A673 (cell line): ENCODE measurements at regions not wholly inside any gene's neighbourhood (a gene's known extent, or its start where the extent isn't known, plus 50 kb on each side); places are given as distances from the start of the nearest gene placed in this dataset.
A peak's percentile ranks its signal among the peaks of the same experiment; 100 is the strongest.

Experiments
- BruUV-seq: library from RNA; stranded (reverse); fragments of 400-500 nt; replicated peaks from 2 replicates; lab custom pipeline; 2021; lab: Mats Ljungman, UMichigan
- CTCF ChIA-PET: fragments of 300-600 bp; sonication (Branson Sonifier 250); formaldehyde crosslinking; loops from one replicate; lab custom pipeline; 2022; ENCODE audit warnings: antibody characterized with exemption; lab: Charles Lee
- POLR2A ChIA-PET: fragments of 300-600 bp; sonication (Branson Sonifier 250); formaldehyde crosslinking; loops from one replicate; lab custom pipeline; 2022; ENCODE audit warnings: antibody characterized with exemption; ENCODE audit not compliant: low non-redundant PET; lab: Charles Lee
- DNase-seq: peaks from one replicate; pipeline ENCODE4 v3.0.0-alpha.2; 2015; ENCODE audit warnings: low spot score
- H3K27ac ChIP-seq: fragments of 200-600 bp; sonication (generic); 2 replicates; pipeline ENCODE4 v1.5.1; 2016; ENCODE audit warnings: mixed run types, low read depth, mild to moderate bottlenecking, mixed read lengths, antibody characterized with exemption, low read length; ENCODE audit not compliant: poor library complexity, severe bottlenecking
- H3K27me3 ChIP-seq: fragments of 200-600 bp; sonication (generic); replicated peaks from 2 replicates; pipeline ENCODE4 v1.6.1; 2017; ENCODE audit warnings: mixed run types, low read depth, mild to moderate bottlenecking, mixed read lengths, antibody characterized with exemption, low read length; ENCODE audit not compliant: insufficient read depth, poor library complexity
- H3K36me3 ChIP-seq: fragments of 200-600 bp; sonication (generic); 2 replicates; pipeline ENCODE4 v1.6.1; 2016; ENCODE audit warnings: mixed run types, mild to moderate bottlenecking, mixed read lengths, antibody characterized with exemption, low read length; ENCODE audit not compliant: insufficient read depth, poor library complexity, severe bottlenecking
- H3K4me1 ChIP-seq: fragments of 200-600 bp; sonication (generic); 2 replicates; pipeline ENCODE4 v1.6.1; 2017; ENCODE audit warnings: mixed run types, mild to moderate bottlenecking, mixed read lengths, antibody characterized with exemption, low read length; ENCODE audit not compliant: insufficient read depth, poor library complexity, severe bottlenecking
- H3K4me3 ChIP-seq: fragments of 200-600 bp; sonication (generic); 2 replicates; pipeline ENCODE4 v1.5.1; 2016; ENCODE audit warnings: low read depth, mixed run types, mild to moderate bottlenecking, mixed read lengths, low read length; ENCODE audit not compliant: poor library complexity, severe bottlenecking
- H3K9me3 ChIP-seq: fragments of 200-600 bp; sonication (generic); 2 replicates; pipeline ENCODE4 v1.6.1; 2016; ENCODE audit warnings: mixed run types, low read depth, mild to moderate bottlenecking, mixed read lengths, antibody characterized with exemption, low read length; ENCODE audit not compliant: poor library complexity, severe bottlenecking
- CTCF ChIP-seq: fragments of 300-800, 200-600 bp; sonication (generic); conservative IDR thresholded peaks from 2 replicates; pipeline ENCODE4 v1.5.1; 2017; ENCODE audit warnings: low read depth, mild to moderate bottlenecking, antibody characterized with exemption, low read length, moderate library complexity, mixed read lengths
- EZH2 ChIP-seq: fragments of 200-600 bp; sonication (generic); IDR thresholded peaks from 2 replicates; pipeline ENCODE4 v1.6.1; 2017; ENCODE audit warnings: borderline replicate concordance, low read depth, mild to moderate bottlenecking, mixed read lengths, antibody characterized with exemption, low read length; ENCODE audit not compliant: poor library complexity, severe bottlenecking
- intact Hi-C: fragments of 100-400 bp; cut with micrococcal nuclease; formaldehyde crosslinking; loops from one replicate; pipeline ENCODE4 v1.10.0; 2022; ENCODE audit not compliant: unreplicated experiment

- H3K27ac ChIP-seq = peak overlapping the region; percentile 22
- H3K27me3 ChIP-seq = no peaks in the 10 kb centered on the region
- intact Hi-C loops = no loop called here
- H3K36me3 ChIP-seq = no peaks in the 10 kb centered on the region
- ChIA-PET POLR2A (no interaction called here), CTCF (no interaction called here)
- TF ChIP-seq CTCF (no peak), EZH2 (no peak)
- no TSS peak for BruUV-seq
- no peaks in the 10 kb centered on the region for H3K9me3 ChIP-seq
- no peak for DNase-seq
- peaks cover 23% of the 10 kb centered on the region for H3K4me1 ChIP-seq
- H3K4me3 ChIP-seq = no peak overlapping the region
Observed at GRCh38 chr2:215718890-215719289, 283.0 kb upstream of the FN1 start.

GRCh38 chr2:215718436-215718835, 282.6 kb upstream of the FN1 start:
- DNase-seq = no peak
- intact Hi-C loops = no loop called here
- Histone ChIP-seq H3K27ac (peak overlapping the region; percentile 22), H3K9me3 (no peaks in the 10 kb centered on the region), H3K27me3 (no peaks in the 10 kb centered on the region), H3K4me1 (peaks cover 27% of the 10 kb centered on the region), H3K36me3 (no peaks in the 10 kb centered on the region), H3K4me3 (no peak overlapping the region)
- ChIA-PET POLR2A (no interaction called here), CTCF (no interaction called here)
- TF ChIP-seq EZH2 (no peak), CTCF (no peak)
- no TSS peak for BruUV-seq

GRCh38 chr2:215717501-215718381, 281.9 kb upstream of the FN1 start:
- H3K4me1 ChIP-seq = peaks cover 27% of the 10 kb centered on the region
- H3K27ac ChIP-seq = peak overlapping the region; percentile 22
- no peaks in the 10 kb centered on the region for H3K9me3 ChIP-seq
- no peaks in the 10 kb centered on the region for H3K27me3 ChIP-seq
- POLR2A ChIA-PET = no interaction called here
- H3K4me3 ChIP-seq = no peak overlapping the region
- no peak for DNase-seq
- intact Hi-C loops = no loop called here
- H3K36me3 ChIP-seq = no peaks in the 10 kb centered on the region
- TF ChIP-seq EZH2 (no peak), CTCF (no peak)
- BruUV-seq = no TSS peak
- CTCF ChIA-PET = no interaction called here
